ENCODE measurements at regions not wholly inside any gene's neighbourhood (a gene's known extent, or its start where the extent isn't known, plus 50 kb on each side); places are given as distances from the start of the nearest gene placed in this dataset.
"Not testable (repeated sequence)": the region's sequence is repeated elsewhere in the genome, so short reads cannot be mapped to it uniquely, and the experiment has no call there.

GRCh38 chr4:3599951-3600350 is 67.7 kb upstream of the LRPAP1 start:
- in situ Hi-C loops (cut with HindIII; ENCODE audit: low sequenced_read_pairs): no loop called here

GRCh38 chr4:3598695-3599227 is 66.5 kb upstream of the LRPAP1 start:
- in situ Hi-C loops (cut with HindIII; ENCODE audit: low sequenced_read_pairs): no loop called here

GRCh38 chr4:3597896-3598505 is 65.8 kb upstream of the LRPAP1 start:
- in situ Hi-C loops (cut with HindIII; ENCODE audit: low sequenced_read_pairs): not testable (repeated sequence)

- in situ Hi-C loops (cut with HindIII; ENCODE audit: low sequenced_read_pairs): not testable (repeated sequence)
These were observed 64.9 kb upstream of the LRPAP1 start for GRCh38 chr4:3596957-3597733.

GRCh38 chr4:3595627-3596291 is 63.5 kb upstream of the LRPAP1 start:
- in situ Hi-C loops (cut with HindIII; ENCODE audit: low sequenced_read_pairs): not testable (repeated sequence)

DNA sequence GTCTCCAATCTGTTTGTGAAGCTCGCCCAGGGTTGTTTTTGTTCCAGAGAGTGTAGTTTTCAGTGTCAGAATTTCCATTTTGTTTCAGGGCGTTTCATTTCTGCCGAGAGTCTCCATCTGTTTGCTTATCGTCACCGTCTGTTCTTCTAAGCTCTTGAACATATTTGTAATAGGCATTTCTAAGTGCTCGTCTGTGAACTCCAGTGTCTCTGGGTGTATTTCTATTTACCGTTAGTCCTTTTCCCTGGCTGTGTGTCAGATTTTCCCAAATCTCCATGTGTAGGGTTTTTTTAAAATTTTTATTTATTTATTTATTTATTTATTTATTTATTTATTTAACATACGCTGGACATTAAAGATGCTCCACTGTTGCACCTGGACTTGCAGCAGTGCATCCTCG is 62.5 kb upstream of the LRPAP1 start:
- in situ Hi-C loops (cut with HindIII; ENCODE audit: low sequenced_read_pairs): not testable (repeated sequence)

DNA sequence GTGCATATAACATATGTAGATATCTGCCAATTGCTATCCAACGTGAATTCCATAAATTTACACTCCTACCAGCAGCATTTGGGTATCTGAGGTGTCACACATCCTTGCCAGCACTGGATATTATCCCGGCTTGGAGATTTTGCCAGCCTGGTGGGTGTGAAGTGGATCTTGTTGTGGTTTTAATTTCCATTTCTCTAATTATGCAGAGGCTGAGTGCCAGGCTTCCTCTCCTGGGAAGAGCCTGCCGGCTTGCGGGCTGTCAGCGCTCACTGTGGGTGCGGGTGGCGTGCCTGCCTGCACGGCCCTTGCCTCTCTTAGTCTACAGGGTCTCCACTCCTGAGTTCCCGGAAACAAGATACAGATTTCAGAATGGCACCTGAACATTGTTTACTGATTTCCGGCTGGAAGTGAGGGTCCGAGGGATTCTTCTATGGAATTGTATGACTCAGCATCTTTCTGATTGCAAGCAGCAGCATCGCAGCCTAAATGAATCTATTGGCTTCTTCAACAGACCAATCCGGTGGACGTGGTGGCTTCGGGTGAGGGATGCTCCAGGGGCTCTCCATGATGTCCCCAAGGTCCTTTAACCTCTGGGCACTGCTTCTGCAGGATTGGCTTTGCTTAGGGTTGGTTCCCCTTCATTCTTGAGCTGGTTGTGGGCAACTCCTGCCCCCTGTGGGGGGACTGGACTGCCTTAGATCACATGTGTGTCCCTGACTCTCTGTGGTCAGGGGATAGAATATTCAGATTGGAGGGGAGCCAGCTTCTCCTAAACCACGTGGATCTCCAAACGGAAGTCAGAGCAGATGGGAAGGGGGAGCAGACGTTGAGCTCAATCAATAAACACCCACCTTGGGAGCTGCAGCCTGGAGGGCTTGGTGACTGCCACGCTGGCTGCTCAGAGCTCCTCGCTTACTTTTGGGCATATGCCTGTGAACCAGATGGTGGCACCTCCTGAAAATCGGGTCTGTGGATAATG is 58.0 kb upstream of the LRPAP1 start:
- in situ Hi-C loops (cut with HindIII; ENCODE audit: low sequenced_read_pairs): not testable (repeated sequence)

DNA sequence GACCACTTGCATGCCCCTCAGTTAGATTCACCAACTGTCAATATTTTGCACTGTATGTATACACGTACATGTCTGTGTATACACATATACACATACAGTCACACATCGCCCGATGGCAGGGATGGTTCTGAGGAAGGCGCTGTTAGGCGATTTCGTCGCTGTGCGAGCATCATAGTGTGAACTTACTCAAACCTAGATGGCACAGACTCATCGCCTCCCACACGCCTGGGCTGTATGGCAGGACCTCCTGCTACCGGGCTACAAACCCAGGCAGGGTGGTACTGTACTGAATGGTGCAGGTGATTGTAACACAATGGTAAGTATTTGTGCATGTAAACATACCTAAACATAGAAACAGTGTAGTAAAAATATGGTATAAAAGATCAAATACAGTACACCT is 57.2 kb upstream of the LRPAP1 start:
- in situ Hi-C loops (cut with HindIII; ENCODE audit: low sequenced_read_pairs): not testable (repeated sequence)

- in situ Hi-C loops (cut with HindIII; ENCODE audit: low sequenced_read_pairs): not testable (repeated sequence)
These were observed 56.4 kb upstream of the LRPAP1 start for GRCh38 chr4:3588517-3589194.

- in situ Hi-C loops (cut with HindIII; ENCODE audit: low sequenced_read_pairs): not testable (repeated sequence)
These were observed 54.4 kb upstream of the LRPAP1 start for GRCh38 chr4:3586596-3586995.

DNA sequence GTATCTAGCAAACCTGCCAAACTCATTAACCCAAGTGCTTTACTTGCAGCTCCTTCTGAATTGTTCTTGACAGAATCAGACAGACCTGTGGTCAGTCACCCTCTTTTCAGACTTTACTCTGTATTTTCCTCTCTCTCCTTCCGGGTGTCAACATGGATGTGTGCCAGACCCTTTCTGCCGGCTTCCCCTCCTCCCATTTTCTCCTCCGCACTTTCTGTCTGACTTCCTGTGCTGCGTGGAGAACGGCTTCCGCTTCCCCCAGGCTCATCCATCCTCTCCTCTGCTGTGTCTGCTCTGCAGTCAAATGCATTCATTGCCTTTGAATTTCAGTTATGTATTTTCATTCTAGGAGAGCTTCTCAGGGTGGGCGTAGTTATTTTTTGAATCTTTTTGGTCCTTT is 53.3 kb upstream of the LRPAP1 start:
- in situ Hi-C loops (cut with HindIII; ENCODE audit: low sequenced_read_pairs): not testable (repeated sequence)

DNA sequence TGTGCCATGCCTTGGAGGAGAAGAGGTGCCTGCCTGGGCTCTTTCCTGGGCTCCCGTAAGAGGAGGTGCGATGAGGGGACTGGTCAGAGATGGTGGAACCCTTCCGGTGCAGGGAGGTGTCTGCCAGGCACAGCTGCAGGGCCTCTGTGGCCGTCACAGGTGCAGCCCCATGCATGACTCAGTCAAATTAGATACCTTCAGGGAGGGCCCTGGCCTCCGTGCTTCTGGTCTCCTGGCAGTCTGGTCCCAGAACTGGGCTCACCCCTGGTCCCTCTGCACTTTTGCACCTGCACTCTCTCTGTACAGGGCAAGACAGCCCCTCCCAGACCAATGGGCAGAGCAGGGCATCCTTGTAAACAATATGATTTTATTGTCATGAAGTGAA is 49.9 kb upstream of the LRPAP1 start:
- in situ Hi-C loops (cut with HindIII; ENCODE audit: low sequenced_read_pairs): no loop called here

Data from endothelial cell of hepatic sinusoid (primary cell).